ENCODE measurements at regions not wholly inside any gene's neighbourhood (a gene's known extent, or its start where the extent isn't known, plus 50 kb on each side); places are given as distances from the start of the nearest gene placed in this dataset.

DNA sequence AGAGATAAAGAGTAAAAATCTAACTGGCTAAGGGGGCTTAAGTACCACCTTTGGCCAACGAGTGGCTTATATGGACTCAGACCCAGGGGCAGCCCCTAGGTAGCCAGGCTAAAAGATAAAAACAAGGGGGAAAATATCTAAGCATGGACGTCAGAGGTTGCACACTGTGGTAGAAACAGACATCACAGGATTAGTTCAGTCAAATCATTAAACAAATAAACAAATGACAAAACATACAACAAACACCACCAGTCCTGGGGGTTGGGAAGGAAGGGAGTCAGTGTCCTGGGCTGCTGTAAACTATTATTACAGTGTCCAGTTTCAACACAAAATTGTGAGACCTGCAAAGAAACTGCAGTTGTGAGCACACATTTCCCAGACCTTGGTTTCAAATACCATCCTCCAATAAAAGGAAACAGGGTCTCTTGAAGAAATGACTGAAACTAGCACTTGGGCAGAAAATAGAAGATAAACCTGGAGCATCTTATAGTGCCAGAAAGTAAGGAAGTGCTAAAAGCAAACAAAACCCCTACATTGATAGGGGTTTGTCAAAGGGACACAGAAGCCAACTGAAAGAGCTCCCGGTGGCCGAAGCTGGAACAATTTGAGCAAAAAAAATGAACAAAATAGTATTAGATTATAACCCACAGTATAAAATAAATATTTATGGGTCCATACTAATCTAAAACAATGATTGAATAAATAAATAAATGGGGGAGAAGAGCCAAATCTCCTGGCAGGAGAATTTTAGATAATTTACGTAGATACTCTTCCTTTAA, 154.8 kb upstream of the KLF7 start:
- TF ChIP-seq SP1 (IDR thresholded peaks at IDR 0.05): no peak
- no peak for DNase-seq (ENCODE audit: extremely low spot score)
- ChIA-PET CTCF (no interaction called here), POLR2A (no interaction called here)

DNA sequence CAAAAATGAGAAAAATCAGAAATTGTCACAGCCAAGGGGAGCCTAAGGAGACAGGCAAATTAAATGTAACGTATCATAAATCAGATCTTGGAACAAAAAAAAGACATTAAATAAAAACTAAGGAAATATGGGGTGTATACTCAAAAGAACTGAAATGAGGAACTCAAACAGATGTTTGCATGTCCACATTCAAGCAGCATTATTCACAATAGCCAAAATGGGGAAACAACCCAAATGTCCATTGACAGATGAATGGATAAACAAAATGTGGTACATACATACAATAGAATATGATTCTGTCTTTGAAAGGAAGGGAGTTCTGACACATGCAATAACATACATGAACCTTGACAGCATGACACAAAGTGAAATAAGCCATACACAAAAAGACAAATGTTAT, 155.8 kb upstream of the KLF7 start:
- POLR2A ChIA-PET: no interaction called here
- DNase-seq (ENCODE audit: extremely low spot score): no peak
- CTCF ChIA-PET: no interaction called here
- no peak for TF ChIP-seq FOXA1 (IDR thresholded peaks at IDR 0.05)
- TF ChIP-seq, protein P1, sequence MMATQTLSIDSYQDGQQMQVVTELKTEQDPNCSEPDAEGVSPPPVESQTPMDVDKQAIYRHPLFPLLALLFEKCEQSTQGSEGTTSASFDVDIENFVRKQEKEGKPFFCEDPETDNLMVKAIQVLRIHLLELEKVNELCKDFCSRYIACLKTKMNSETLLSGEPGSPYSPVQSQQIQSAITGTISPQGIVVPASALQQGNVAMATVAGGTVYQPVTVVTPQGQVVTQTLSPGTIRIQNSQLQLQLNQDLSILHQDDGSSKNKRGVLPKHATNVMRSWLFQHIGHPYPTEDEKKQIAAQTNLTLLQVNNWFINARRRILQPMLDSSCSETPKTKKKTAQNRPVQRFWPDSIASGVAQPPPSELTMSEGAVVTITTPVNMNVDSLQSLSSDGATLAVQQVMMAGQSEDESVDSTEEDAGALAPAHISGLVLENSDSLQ (IDR thresholded peaks at IDR 0.05): no peak
- TF ChIP-seq ELF4 (IDR thresholded peaks at IDR 0.05): no peak
- no peak for TF ChIP-seq TARDBP (IDR thresholded peaks at IDR 0.05)
- no peak for TF ChIP-seq L3MBTL2 (conservative IDR thresholded peaks at IDR 0.05)
- TF ChIP-seq BHLHE40 (IDR thresholded peaks at IDR 0.05; ENCODE audit: borderline replicate concordance): no peak
- no peak for TF ChIP-seq HDGF (IDR thresholded peaks at IDR 0.05; ENCODE audit: borderline replicate concordance)
- TF ChIP-seq LEF1 (IDR thresholded peaks at IDR 0.05; ENCODE audit: borderline replicate concordance): no peak
- no peak for TF ChIP-seq ZNF384 (IDR thresholded peaks at IDR 0.05)
- no peak for TF ChIP-seq FOXK2 (IDR thresholded peaks at IDR 0.05)
- TF ChIP-seq CTBP1 (IDR thresholded peaks at IDR 0.05; ENCODE audit: borderline replicate concordance): no peak
- TF ChIP-seq SUZ12 (IDR thresholded peaks at IDR 0.05): no peak
- no peak for TF ChIP-seq FOXM1 (IDR thresholded peaks at IDR 0.05; ENCODE audit: borderline replicate concordance)
- no peak for TF ChIP-seq SP1 (IDR thresholded peaks at IDR 0.05)
- TF ChIP-seq ARNT (IDR thresholded peaks at IDR 0.05): no peak
- TF ChIP-seq NFRKB (IDR thresholded peaks at IDR 0.05): no peak

DNA sequence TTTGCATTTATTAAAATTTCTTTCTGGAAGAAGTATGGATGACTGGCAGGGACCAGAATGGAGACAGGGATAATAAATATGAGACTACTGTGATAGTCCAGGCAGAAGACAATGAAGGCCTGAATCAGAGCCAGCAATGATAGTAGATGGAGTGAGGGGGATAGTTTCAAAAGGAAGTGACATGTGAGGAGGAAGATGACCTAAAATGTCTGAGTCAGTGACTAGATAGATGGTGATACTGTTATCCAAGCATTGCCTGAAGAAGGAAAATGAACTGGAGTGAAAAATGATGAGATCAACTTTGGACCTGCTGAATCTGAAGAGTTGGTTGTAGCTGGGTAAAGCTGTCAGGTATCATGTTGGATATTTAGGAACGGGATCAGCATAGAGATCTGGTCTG, 158.3 kb upstream of the KLF7 start:
- CTCF ChIA-PET: interaction anchor here (0.6 kb wide), 1 partner anchor 695 kb away, joined by 7 read pairs; no protein-coding TSS in a partner anchor
- POLR2A ChIA-PET: no interaction called here
- no peak for DNase-seq (ENCODE audit: extremely low spot score)
- TF ChIP-seq HDGF (IDR thresholded peaks at IDR 0.05; ENCODE audit: borderline replicate concordance): no peak
- TF ChIP-seq, protein P1 (IDR thresholded peaks at IDR 0.05): no peak
- TF ChIP-seq ARNT (IDR thresholded peaks at IDR 0.05): no peak
- no peak for TF ChIP-seq TARDBP (IDR thresholded peaks at IDR 0.05)
- TF ChIP-seq LEF1 (IDR thresholded peaks at IDR 0.05; ENCODE audit: borderline replicate concordance): no peak
- TF ChIP-seq FOXM1 (IDR thresholded peaks at IDR 0.05; ENCODE audit: borderline replicate concordance): no peak
- no peak for TF ChIP-seq CTBP1 (IDR thresholded peaks at IDR 0.05; ENCODE audit: borderline replicate concordance)
- no peak for TF ChIP-seq SUZ12 (IDR thresholded peaks at IDR 0.05)
- TF ChIP-seq NFRKB (IDR thresholded peaks at IDR 0.05): no peak
- TF ChIP-seq BHLHE40 (IDR thresholded peaks at IDR 0.05; ENCODE audit: borderline replicate concordance): no peak
- no peak for TF ChIP-seq ELF4 (IDR thresholded peaks at IDR 0.05)
- TF ChIP-seq L3MBTL2 (conservative IDR thresholded peaks at IDR 0.05): no peak
- no peak for TF ChIP-seq FOXA1 (IDR thresholded peaks at IDR 0.05)
- TF ChIP-seq FOXK2 (IDR thresholded peaks at IDR 0.05): no peak
- TF ChIP-seq ZNF384 (IDR thresholded peaks at IDR 0.05): no peak
- no peak for TF ChIP-seq SP1 (IDR thresholded peaks at IDR 0.05)

DNA sequence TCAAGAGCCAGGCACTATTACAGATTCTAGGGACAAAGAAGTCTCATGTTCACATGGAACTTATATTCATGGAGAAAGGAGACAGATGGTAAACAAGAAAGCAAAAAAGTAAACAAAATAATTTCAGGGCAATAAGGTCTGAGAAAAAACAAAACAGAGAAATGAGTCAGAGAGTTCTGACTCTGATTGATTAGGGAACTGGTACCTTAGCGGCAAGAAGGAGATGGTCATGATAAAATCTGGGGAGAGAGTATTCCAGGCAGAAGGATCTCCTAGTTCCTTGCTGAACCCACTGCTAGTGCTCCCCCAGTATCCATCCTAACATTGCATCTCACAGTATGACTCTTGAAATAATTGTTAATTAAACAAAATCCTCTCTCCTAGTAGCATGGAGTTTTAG, 161.8 kb upstream of the KLF7 start:
- DNase-seq (ENCODE audit: extremely low spot score): no peak
- ChIA-PET POLR2A (no interaction called here), CTCF (no interaction called here)
- no peak for TF ChIP-seq BHLHE40 (IDR thresholded peaks at IDR 0.05; ENCODE audit: borderline replicate concordance)

DNA sequence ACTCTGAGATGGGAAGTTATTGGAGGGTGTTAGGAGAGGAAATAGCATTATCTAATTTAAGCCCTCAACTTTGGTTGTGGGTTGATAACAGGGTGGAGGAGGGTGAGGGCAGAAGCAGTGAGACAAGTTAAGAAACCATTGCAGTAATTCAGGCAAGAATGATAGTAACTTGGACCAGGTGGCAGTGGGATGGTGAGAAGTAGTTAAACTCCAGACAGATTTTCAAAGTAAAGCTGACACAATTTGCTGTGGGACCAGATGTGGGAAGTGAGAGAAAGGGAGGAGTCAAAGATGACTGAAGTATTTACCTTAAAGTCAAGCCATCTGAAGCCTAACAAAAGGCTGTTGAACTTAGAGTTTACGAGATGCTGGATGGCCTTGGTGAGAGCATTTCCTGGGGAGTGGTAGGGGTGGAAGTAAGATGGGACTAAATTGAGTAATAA, 163.2 kb upstream of the KLF7 start:
- CTCF ChIA-PET: interaction anchor here (0.6 kb wide), 1 partner anchor 104 kb away, joined by 3 read pairs; no protein-coding TSS in a partner anchor
- no peak for TF ChIP-seq CTBP1 (IDR thresholded peaks at IDR 0.05; ENCODE audit: borderline replicate concordance)
- TF ChIP-seq ELF4 (IDR thresholded peaks at IDR 0.05): no peak
- TF ChIP-seq SUZ12 (IDR thresholded peaks at IDR 0.05): no peak
- no peak for DNase-seq (ENCODE audit: extremely low spot score)
- POLR2A ChIA-PET: no interaction called here

DNA sequence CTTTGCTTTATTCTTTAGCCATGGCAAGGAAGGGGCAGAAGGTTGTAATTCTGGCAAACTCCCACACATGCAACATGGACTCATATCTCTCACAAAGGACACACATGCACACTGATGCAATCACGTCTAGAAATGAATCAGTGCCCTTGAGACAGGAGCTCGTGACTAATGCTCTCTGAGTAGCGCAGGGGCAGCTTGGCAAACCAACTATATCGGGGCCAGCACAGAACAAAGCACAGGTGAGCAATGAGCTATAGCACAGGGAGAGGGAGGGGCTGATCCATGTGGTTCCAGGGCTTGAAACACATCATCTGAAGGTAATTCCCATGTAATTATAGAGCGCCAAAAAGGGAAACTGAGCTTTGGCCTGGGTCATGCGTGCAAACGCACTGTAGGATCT, 165.2 kb upstream of the KLF7 start:
- ChIA-PET POLR2A (interaction anchor here (0.8 kb wide), 1 partner anchor 165 kb away, joined by 4 read pairs; the partner anchor contains the start of gene KLF7), CTCF (no interaction called here)
- no peak for TF ChIP-seq FOXK2 (IDR thresholded peaks at IDR 0.05)
- TF ChIP-seq ELF4 (IDR thresholded peaks at IDR 0.05): no peak
- TF ChIP-seq BHLHE40 (IDR thresholded peaks at IDR 0.05; ENCODE audit: borderline replicate concordance): no peak
- TF ChIP-seq NFRKB (IDR thresholded peaks at IDR 0.05): no peak
- TF ChIP-seq L3MBTL2 (conservative IDR thresholded peaks at IDR 0.05): no peak
- TF ChIP-seq TARDBP (IDR thresholded peaks at IDR 0.05): no peak
- no peak for TF ChIP-seq ARNT (IDR thresholded peaks at IDR 0.05)
- no peak for TF ChIP-seq LEF1 (IDR thresholded peaks at IDR 0.05; ENCODE audit: borderline replicate concordance)
- no peak for TF ChIP-seq ZNF384 (IDR thresholded peaks at IDR 0.05)
- DNase-seq (ENCODE audit: extremely low spot score): no peak

DNA sequence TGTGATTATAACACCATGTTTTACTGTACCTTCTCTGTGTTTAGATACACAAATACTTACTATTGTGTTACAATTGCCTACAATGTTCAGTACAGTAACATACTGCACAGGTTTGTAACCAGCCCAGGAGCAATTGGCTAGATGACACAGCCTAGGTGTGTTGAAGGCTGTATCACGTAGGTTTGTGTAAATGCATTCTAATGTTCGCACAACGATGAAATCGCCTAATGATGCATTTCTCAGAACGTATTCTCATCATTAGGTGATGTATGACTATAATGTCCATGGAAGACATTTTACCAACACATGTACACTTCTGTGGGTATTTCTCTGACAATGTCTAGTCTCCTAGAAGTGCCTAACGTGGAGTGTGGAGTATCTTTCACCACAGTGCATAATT, 165.9 kb upstream of the KLF7 start:
- DNase-seq (ENCODE audit: extremely low spot score): no peak
- ChIA-PET CTCF (no interaction called here), POLR2A (interaction anchor here (0.8 kb wide), 1 partner anchor 166 kb away, joined by 4 read pairs; the partner anchor contains the start of gene KLF7)
- TF ChIP-seq SUZ12 (IDR thresholded peaks at IDR 0.05) (no peak), ARNT (IDR thresholded peaks at IDR 0.05) (no peak), SP1 (IDR thresholded peaks at IDR 0.05) (no peak), L3MBTL2 (conservative IDR thresholded peaks at IDR 0.05) (no peak), FOXK2 (IDR thresholded peaks at IDR 0.05) (no peak)
